Gastroesophageal sphincter (tissue), 4 donors: ENCODE measurements at regions not wholly inside any gene's neighbourhood (a gene's known extent, or its start where the extent isn't known, plus 50 kb on each side); places are given as distances from the start of the nearest gene placed in this dataset.
"Not testable (repeated sequence)": the region's sequence is repeated elsewhere in the genome, so short reads cannot be mapped to it uniquely, and the experiment has no call there.

Source experiments
- ATAC-seq: fragments of 150-250 bp; one replicate; pipeline ENCODE4 v1.9.1; 2016; ENCODE audit warnings: mild to moderate bottlenecking, moderate library complexity
- H3K27ac ChIP-seq, 4 donors: fragments of 200-600 bp; sonication (generic) in 3 of 4; 1 replicate in 3 of 4; 2 replicates in 1 of 4; pipeline ENCODE4 v1.5.1; 2016 to 2019
- H3K27me3 ChIP-seq: fragments of 200-600 bp; sonication (generic); one replicate; pipeline ENCODE4 v1.5.1; 2019
- H3K36me3 ChIP-seq, 2 donors: fragments of 200-600 bp; sonication (generic); one replicate each; pipeline ENCODE4 v1.5.1; 2019; ENCODE audit warnings: control low read depth in 1 of 2
- H3K4me1 ChIP-seq, 3 donors: fragments of 200-600 bp; sonication (generic); 1 replicate in 2 of 3; 2 replicates in 1 of 3; pipeline ENCODE4 v1.5.1; 2016 to 2019; ENCODE audit warnings: control low read depth in 2 of 3
- H3K4me3 ChIP-seq, 2 donors: fragments of 200-600 bp; sonication (generic); one replicate each; pipeline ENCODE4 v1.5.1; 2019; ENCODE audit warnings: mild to moderate bottlenecking in 1 of 2, moderate library complexity in 1 of 2
- H3K9me3 ChIP-seq, 3 donors: fragments of 200-600 bp; sonication (generic); one replicate each; pipeline ENCODE4 v1.5.1; 2017 to 2019; ENCODE audit warnings: control low read depth in 2 of 3
- CTCF ChIP-seq, 4 experiments: fragments of 200-600 bp in 2 of 4; fragments of 450-650 bp in 2 of 4; sonication (generic) in 1 of 4; IDR thresholded peaks; one replicate each; pipeline ENCODE4 v1.5.1; 2017 to 2019; ENCODE audit warnings: antibody characterized with exemption in 4 of 4, mild to moderate bottlenecking in 2 of 4, moderate library complexity in 2 of 4
- EP300 ChIP-seq: sonication (generic); formaldehyde crosslinking; IDR thresholded peaks from one replicate; pipeline ENCODE4 v1.6.1; 2017; ENCODE audit warnings: antibody characterized with exemption, mild to moderate bottlenecking
- POLR2A ChIP-seq, 2 donors: fragments of 450-650 bp; IDR thresholded peaks; one replicate each; pipeline ENCODE4 v1.6.1; 2017; ENCODE audit warnings: antibody characterized with exemption in 2 of 2, mild to moderate bottlenecking in 2 of 2, moderate library complexity in 1 of 2
- POLR2AphosphoS5 ChIP-seq: sonication (generic); formaldehyde crosslinking; IDR thresholded peaks from one replicate; pipeline ENCODE4 v1.6.1; 2017; ENCODE audit warnings: antibody characterized with exemption
- WGBS, 2 donors: methylation state at CpG; one replicate each; pipeline ENCODE4 v1.1.5; 2018; ENCODE audit warnings: low coverage in 1 of 2; 5-methylcytosine and 5-hydroxymethylcytosine counted together

- H3K27ac ChIP-seq, result no peak overlapping the region
- ATAC-seq, result no peak
- H3K36me3 ChIP-seq, result no peaks in the 10 kb centered on the region
- no peak for TF ChIP-seq CTCF (IDR thresholded peaks at IDR 0.05)
- no peak for TF ChIP-seq POLR2A (IDR thresholded peaks at IDR 0.05)
- TF ChIP-seq POLR2AphosphoS5, result no peak
- TF ChIP-seq EP300, result no peak
- no peak overlapping the region for H3K4me3 ChIP-seq
- H3K27me3 ChIP-seq, result no peaks in the 10 kb centered on the region
- H3K4me1 ChIP-seq, result no peaks in the 10 kb centered on the region
- no peaks in the 10 kb centered on the region for H3K9me3 ChIP-seq
- WGBS, 2 donors, result 62 to 63% methylated on average over 2 to 4 of the region's 5 CpGs
Measured at GRCh38 chr13:70527599-70527998, 419.3 kb upstream of the KLHL1 start.

- Histone ChIP-seq H3K9me3 (no peaks in the 10 kb centered on the region), H3K27me3 (no peaks in the 10 kb centered on the region), H3K27ac (no peak overlapping the region), H3K4me1 (no peaks in the 10 kb centered on the region), H3K36me3 (no peaks in the 10 kb centered on the region), H3K4me3 (no peak overlapping the region)
- no peak for ATAC-seq
- no peak for TF ChIP-seq EP300
- no peak for TF ChIP-seq CTCF (IDR thresholded peaks at IDR 0.05)
- no peak for TF ChIP-seq POLR2AphosphoS5
- TF ChIP-seq POLR2A (IDR thresholded peaks at IDR 0.05), result no peak
- WGBS, 2 donors, result 76 to 83% methylated on average over 2 of the region's 2 CpGs
Measured at GRCh38 chr13:70523622-70524021, 415.4 kb upstream of the KLHL1 start.

DNA sequence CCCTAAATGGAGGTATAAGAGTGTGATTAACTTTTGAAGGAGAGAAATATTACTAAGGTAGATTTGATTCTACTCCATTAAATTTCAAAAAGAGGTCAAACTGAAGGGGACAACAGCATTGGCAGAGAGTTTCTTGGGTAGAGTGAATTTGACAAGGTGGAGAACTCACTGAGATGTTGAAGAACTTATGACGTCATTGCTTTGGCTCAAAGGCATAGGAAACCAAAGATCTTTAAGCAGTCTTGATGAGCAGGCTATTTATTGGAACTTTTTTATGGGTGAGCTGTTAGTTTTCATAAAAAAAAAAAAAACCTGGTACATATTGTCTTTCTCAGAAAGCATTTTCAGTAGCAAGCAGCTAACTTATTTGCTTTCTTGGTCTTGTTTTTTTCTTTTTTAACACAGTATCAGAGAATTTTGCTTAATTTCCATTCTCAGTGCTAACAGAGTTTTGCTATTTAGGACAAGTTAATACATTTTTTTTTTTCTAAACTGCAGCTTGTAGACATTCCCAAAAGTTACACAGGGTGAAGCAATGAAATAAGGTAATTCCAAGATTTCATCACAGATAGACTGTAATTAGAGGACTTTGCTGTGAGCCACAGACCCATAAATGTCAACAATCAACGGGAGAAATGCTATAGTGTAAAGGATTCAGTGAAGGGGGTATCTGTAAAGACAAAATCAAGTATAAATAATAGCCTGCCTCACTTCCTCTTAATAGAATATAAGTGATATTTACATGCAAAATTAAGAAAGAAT is 412.2 kb upstream of the KLHL1 start:
- 41 to 54% methylated on average over 2 of the region's 2 CpGs for WGBS, 2 donors
- Histone ChIP-seq H3K4me3 (no peak overlapping the region), H3K9me3 (no peaks in the 10 kb centered on the region), H3K36me3 (no peaks in the 10 kb centered on the region), H3K27ac (no peak overlapping the region), H3K4me1 (no peaks in the 10 kb centered on the region), H3K27me3 (no peaks in the 10 kb centered on the region)
- ATAC-seq, result no peak
- TF ChIP-seq EP300 (no peak), POLR2AphosphoS5 (no peak), CTCF (IDR thresholded peaks at IDR 0.05) (no peak), POLR2A (IDR thresholded peaks at IDR 0.05) (no peak)

DNA sequence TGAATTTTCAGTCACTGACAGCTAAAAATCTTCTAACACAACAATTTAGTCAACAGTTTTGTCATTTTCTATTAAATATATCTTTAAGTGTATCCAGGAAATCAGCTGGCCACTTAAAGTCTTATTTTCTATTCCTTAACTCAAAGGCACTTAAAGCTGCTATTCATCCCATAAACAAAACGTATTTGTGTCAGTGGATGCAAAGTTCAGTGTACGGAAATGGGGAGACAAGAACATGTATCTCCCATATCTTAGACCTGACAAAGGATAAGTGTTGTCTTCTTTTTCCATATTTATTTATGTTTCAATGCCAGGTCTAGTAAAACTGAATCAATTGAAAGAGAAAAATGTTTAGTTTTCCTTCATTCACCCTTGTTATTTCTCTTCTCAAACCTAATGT is 409.8 kb upstream of the KLHL1 start:
- WGBS, 2 donors, result 46 to 54% methylated on average over 2 of the region's 2 CpGs
- no peak overlapping the region for H3K4me3 ChIP-seq
- no peaks in the 10 kb centered on the region for H3K27me3 ChIP-seq
- H3K9me3 ChIP-seq, result no peaks in the 10 kb centered on the region
- H3K4me1 ChIP-seq, result no peaks in the 10 kb centered on the region
- no peak for ATAC-seq
- H3K36me3 ChIP-seq, result no peaks in the 10 kb centered on the region
- no peak overlapping the region for H3K27ac ChIP-seq
- TF ChIP-seq CTCF (IDR thresholded peaks at IDR 0.05), result no peak
- TF ChIP-seq POLR2A (IDR thresholded peaks at IDR 0.05), result no peak
- TF ChIP-seq EP300, result no peak
- no peak for TF ChIP-seq POLR2AphosphoS5

DNA sequence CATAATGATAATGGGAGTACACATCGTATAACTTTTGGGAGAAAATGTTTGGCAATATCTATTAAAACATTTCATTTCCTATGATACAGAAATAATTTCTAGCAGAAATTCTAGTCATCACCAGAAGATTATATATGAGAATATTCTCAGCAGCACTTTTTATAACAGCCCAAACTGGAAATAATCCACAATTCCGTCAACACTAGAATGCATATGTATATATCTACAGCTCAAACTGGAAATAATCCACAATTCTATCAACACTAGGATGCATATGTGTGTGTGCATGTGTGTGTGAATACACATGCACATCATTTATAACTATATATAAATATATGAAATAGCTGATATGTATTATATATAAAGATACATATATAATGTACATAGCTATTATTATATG is 408.0 kb upstream of the KLHL1 start:
- H3K27me3 ChIP-seq, result no peaks in the 10 kb centered on the region
- no peak for TF ChIP-seq CTCF (IDR thresholded peaks at IDR 0.05)
- no peak for TF ChIP-seq POLR2A (IDR thresholded peaks at IDR 0.05)
- TF ChIP-seq POLR2AphosphoS5, result no peak
- no peak for TF ChIP-seq EP300
- 54 to 58% methylated on average over 2 of the region's 2 CpGs for WGBS, 2 donors

DNA sequence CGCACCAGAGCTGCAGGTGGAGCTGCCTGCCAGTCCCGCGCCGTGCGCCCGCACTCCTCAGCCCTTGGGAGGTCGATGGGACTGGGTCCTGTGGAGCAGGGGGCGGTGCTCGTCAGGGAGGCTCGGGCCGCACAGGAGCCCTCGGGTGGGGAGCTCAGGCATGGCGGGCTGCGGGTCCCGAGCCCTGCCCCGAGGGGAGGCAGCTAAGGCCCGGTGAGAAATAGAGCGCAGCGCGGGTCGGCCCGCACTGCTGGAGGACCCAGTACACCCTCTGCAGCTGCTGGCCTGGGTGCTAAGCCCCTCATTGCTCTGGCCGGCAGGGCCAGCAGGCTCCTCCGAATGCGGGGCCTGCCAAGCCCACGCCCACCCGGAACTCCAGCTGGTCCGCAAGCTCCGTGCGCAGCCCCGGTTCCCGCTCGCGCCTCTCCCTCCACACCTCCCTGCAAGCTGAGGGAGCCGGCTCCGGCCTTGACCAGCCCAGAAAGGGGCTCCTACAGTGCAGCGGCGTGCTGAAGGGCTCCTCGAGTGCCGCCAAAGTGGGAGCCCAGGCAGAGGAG is 403.7 kb upstream of the KLHL1 start:
- not testable (repeated sequence) for H3K27me3 ChIP-seq, H3K27ac ChIP-seq, H3K4me1 ChIP-seq, H3K9me3 ChIP-seq, ATAC-seq, H3K36me3 ChIP-seq, H3K4me3 ChIP-seq
- 97% methylated on average over 6 of the region's 40 CpGs; no CpG with 5 or more reads in 1 of the 2 donors for WGBS, 2 donors

More for the DNA sequence above, 408.0 kb upstream of the KLHL1 start:
- H3K9me3 ChIP-seq, result no peaks in the 10 kb centered on the region
- H3K4me1 ChIP-seq, result no peaks in the 10 kb centered on the region
- ATAC-seq, result no peak
- no peak overlapping the region for H3K27ac ChIP-seq
- no peak overlapping the region for H3K4me3 ChIP-seq
- H3K36me3 ChIP-seq, result no peaks in the 10 kb centered on the region
